SK-N-SH (cell line): ENCODE measurements at regions not wholly inside any gene's neighbourhood (a gene's known extent, or its start where the extent isn't known, plus 50 kb on each side); places are given as distances from the start of the nearest gene placed in this dataset.

ENCODE experiments used
- CHD2 ChIP-seq: fragments of 150-350 bp; IDR thresholded peaks from 2 replicates; pipeline ENCODE4 v1.6.1; 2018; ENCODE audit warnings: low read length; ENCODE audit not compliant: partially characterized antibody
- EP300 ChIP-seq, 2 experiments: IDR thresholded peaks; 2 replicates each; pipeline versions ENCODE4 v1.4.0 to v1.6.1; 2012; ENCODE audit warnings: borderline replicate concordance in 1 of 2, low read depth in 1 of 2, low read length in 1 of 2
- EZH2phosphoT487 ChIP-seq: fragments of 200-600 bp; sonication (generic); IDR thresholded peaks from 2 replicates; pipeline ENCODE4 v1.6.1; 2017; ENCODE audit warnings: low read depth, mixed run types, mild to moderate bottlenecking, antibody characterized with exemption, moderate library complexity, borderline replicate concordance
- GABPA ChIP-seq: IDR thresholded peaks from 2 replicates; pipeline ENCODE4 v1.4.0; 2012; ENCODE audit warnings: low read depth, mild to moderate bottlenecking
- JUND ChIP-seq: IDR thresholded peaks from 2 replicates; pipeline ENCODE4 v1.4.0; 2012
- NRF1 ChIP-seq: IDR thresholded peaks from 2 replicates; pipeline ENCODE4 v1.6.1; 2012; ENCODE audit warnings: low read depth, mild to moderate bottlenecking, low read length
- POLR2AphosphoS5 ChIP-seq: IDR thresholded peaks from 2 replicates; pipeline ENCODE4 v1.6.1; 2012; ENCODE audit warnings: low read depth, low read length
- RAD21 ChIP-seq: IDR thresholded peaks from 2 replicates; pipeline ENCODE4 v1.6.1; 2012; ENCODE audit warnings: mild to moderate bottlenecking, low read length
- SIN3A ChIP-seq: IDR thresholded peaks from 2 replicates; pipeline ENCODE4 v1.6.1; 2012; ENCODE audit warnings: low read depth, mild to moderate bottlenecking, low read length, moderate library complexity, borderline replicate concordance
- TEAD4 ChIP-seq: IDR thresholded peaks from 2 replicates; pipeline ENCODE4 v1.4.0; 2012; ENCODE audit warnings: mild to moderate bottlenecking, borderline replicate concordance; ENCODE audit not compliant: insufficient read depth
- TF ChIP-seq, protein P1 (sequence below): fragments of 200-600 bp; sonication (generic); IDR thresholded peaks from 2 replicates; pipeline ENCODE4 v1.6.1; 2017; ENCODE audit warnings: antibody characterized with exemption, mild to moderate bottlenecking, moderate library complexity
- TF ChIP-seq, protein P2 (sequence below): IDR thresholded peaks from 2 replicates; pipeline ENCODE4 v1.4.0; 2012; ENCODE audit warnings: low read depth, borderline replicate concordance
- TF ChIP-seq, protein P3 (sequence below): IDR thresholded peaks from 2 replicates; pipeline ENCODE4 v1.4.0; 2012; ENCODE audit warnings: low read depth

DNA sequence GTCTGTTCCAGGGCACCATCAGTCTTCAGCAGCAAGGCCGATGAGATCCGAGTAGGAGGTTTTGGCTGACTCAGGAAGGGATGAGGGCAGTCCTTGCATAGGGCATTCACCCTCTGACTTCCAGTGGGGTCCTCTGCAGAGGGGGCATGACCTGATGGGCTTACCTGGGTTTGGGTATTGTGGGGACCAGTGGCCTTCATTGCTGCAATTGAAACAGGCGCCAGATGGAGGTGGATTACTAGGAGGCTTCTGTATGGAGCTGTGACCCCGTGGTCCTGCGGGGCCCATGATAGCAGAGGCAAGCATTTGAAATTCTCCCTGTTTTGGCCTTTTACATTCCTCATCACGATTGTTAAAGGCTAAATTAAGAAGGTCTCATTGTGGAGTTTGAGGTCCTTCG is 2448.7 kb downstream of the TP53TG3F start:
- no peak for TF ChIP-seq JUND
- TF ChIP-seq NRF1, result no peak
- TF ChIP-seq, protein P1, sequence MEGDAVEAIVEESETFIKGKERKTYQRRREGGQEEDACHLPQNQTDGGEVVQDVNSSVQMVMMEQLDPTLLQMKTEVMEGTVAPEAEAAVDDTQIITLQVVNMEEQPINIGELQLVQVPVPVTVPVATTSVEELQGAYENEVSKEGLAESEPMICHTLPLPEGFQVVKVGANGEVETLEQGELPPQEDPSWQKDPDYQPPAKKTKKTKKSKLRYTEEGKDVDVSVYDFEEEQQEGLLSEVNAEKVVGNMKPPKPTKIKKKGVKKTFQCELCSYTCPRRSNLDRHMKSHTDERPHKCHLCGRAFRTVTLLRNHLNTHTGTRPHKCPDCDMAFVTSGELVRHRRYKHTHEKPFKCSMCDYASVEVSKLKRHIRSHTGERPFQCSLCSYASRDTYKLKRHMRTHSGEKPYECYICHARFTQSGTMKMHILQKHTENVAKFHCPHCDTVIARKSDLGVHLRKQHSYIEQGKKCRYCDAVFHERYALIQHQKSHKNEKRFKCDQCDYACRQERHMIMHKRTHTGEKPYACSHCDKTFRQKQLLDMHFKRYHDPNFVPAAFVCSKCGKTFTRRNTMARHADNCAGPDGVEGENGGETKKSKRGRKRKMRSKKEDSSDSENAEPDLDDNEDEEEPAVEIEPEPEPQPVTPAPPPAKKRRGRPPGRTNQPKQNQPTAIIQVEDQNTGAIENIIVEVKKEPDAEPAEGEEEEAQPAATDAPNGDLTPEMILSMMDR, result no peak
- TF ChIP-seq, protein P2, sequence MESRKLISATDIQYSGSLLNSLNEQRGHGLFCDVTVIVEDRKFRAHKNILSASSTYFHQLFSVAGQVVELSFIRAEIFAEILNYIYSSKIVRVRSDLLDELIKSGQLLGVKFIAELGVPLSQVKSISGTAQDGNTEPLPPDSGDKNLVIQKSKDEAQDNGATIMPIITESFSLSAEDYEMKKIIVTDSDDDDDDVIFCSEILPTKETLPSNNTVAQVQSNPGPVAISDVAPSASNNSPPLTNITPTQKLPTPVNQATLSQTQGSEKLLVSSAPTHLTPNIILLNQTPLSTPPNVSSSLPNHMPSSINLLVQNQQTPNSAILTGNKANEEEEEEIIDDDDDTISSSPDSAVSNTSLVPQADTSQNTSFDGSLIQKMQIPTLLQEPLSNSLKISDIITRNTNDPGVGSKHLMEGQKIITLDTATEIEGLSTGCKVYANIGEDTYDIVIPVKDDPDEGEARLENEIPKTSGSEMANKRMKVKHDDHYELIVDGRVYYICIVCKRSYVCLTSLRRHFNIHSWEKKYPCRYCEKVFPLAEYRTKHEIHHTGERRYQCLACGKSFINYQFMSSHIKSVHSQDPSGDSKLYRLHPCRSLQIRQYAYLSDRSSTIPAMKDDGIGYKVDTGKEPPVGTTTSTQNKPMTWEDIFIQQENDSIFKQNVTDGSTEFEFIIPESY, result no peak
- no peak for TF ChIP-seq SIN3A
- TF ChIP-seq EP300 (IDR thresholded peaks at IDR 0.05; ENCODE audit: borderline replicate concordance in 1 of 2, low read depth in 1 of 2, low read length in 1 of 2), result no peak
- no peak for TF ChIP-seq POLR2AphosphoS5
- no peak for TF ChIP-seq TEAD4
- no peak for TF ChIP-seq CHD2
- TF ChIP-seq, protein P3, sequence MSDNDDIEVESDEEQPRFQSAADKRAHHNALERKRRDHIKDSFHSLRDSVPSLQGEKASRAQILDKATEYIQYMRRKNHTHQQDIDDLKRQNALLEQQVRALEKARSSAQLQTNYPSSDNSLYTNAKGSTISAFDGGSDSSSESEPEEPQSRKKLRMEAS, result no peak
- no peak for TF ChIP-seq EZH2phosphoT487
- no peak for TF ChIP-seq RAD21
- no peak for TF ChIP-seq GABPA
